ENCODE measurements at regions not wholly inside any gene's neighbourhood (a gene's known extent, or its start where the extent isn't known, plus 50 kb on each side); places are given as distances from the start of the nearest gene placed in this dataset.

- intact Hi-C loops (cut with DNase I), result no loop called here
- ATAC-seq, result no peak
- no peak for DNase-seq
Observed at GRCh38 chr10:56880606-56881005, 519.5 kb upstream of the ZWINT start.

GRCh38 chr10:56874950-56875349 is 513.9 kb upstream of the ZWINT start:
- intact Hi-C loops (cut with DNase I), result no loop called here
- DNase-seq (no peak), ATAC-seq (no peak)

GRCh38 chr10:56871160-56871668 is 510.2 kb upstream of the ZWINT start:
- DNase-seq (no peak), ATAC-seq (no peak)
- intact Hi-C loops (cut with DNase I), result no loop called here

- intact Hi-C loops (cut with DNase I), result no loop called here
- DNase-seq (no peak), ATAC-seq (no peak)
Observed at GRCh38 chr10:56867236-56867635, 506.2 kb upstream of the ZWINT start.

GRCh38 chr10:56856569-56856968 is 495.5 kb upstream of the ZWINT start:
- intact Hi-C loops (cut with DNase I), result no loop called here

GRCh38 chr10:56844978-56845529 is 484.0 kb upstream of the ZWINT start:
- DNase-seq (no peak), ATAC-seq (peak in 1 of 2 donors; percentile 55)
- intact Hi-C loops (cut with DNase I), result no loop called here

More at GRCh38 chr10:56856569-56856968, 495.5 kb upstream of the ZWINT start:
- no peak for ATAC-seq
- no peak for DNase-seq

- ATAC-seq (no peak), DNase-seq (no peak)
- intact Hi-C loops (cut with DNase I), result no loop called here
Observed at GRCh38 chr10:56836659-56837058, 475.6 kb upstream of the ZWINT start.

- intact Hi-C loops (cut with DNase I), result no loop called here
- DNase-seq (no peak), ATAC-seq (no peak)
Observed at GRCh38 chr10:56831681-56832080, 470.6 kb upstream of the ZWINT start.

- intact Hi-C loops (cut with DNase I), result no loop called here
- no peak for ATAC-seq
Observed at GRCh38 chr10:56823849-56824248, 462.8 kb upstream of the ZWINT start.

GRCh38 chr10:56805022-56805421 is 444.0 kb upstream of the ZWINT start:
- intact Hi-C loops (cut with DNase I), result no loop called here
- no peak for DNase-seq
- ATAC-seq, result no peak

More at GRCh38 chr10:56823849-56824248, 462.8 kb upstream of the ZWINT start:
- DNase-seq, result no peak

GRCh38 chr10:56785292-56785691 is 424.2 kb upstream of the ZWINT start:
- DNase-seq (no peak), ATAC-seq (no peak)
- intact Hi-C loops (cut with DNase I), result no loop called here

GRCh38 chr10:56782503-56782902 is 421.4 kb upstream of the ZWINT start:
- ATAC-seq (no peak), DNase-seq (no peak)
- intact Hi-C loops (cut with DNase I), result no loop called here

GRCh38 chr10:56771343-56771742 is 410.3 kb upstream of the ZWINT start:
- ATAC-seq (no peak), DNase-seq (no peak)
- intact Hi-C loops (cut with DNase I), result no loop called here

GRCh38 chr10:56763090-56763489 is 402.0 kb upstream of the ZWINT start:
- intact Hi-C loops (cut with DNase I), result no loop called here
- no peak for ATAC-seq
- no peak for DNase-seq

GRCh38 chr10:56745490-56745889 is 384.4 kb upstream of the ZWINT start:
- DNase-seq (no peak), ATAC-seq (no peak)
- intact Hi-C loops (cut with DNase I), result no loop called here

GRCh38 chr10:56728349-56728748 is 367.3 kb upstream of the ZWINT start:
- DNase-seq (no peak), ATAC-seq (no peak)
- intact Hi-C loops (cut with DNase I), result no loop called here

- no peak for DNase-seq
- intact Hi-C loops (cut with DNase I), result no loop called here
- no peak for ATAC-seq
Observed at GRCh38 chr10:56722912-56723311, 361.9 kb upstream of the ZWINT start.

GRCh38 chr10:56715262-56715661 is 354.2 kb upstream of the ZWINT start:
- no peak for ATAC-seq
- intact Hi-C loops (cut with DNase I), result no loop called here
- DNase-seq, result no peak

GRCh38 chr10:56698506-56698905 is 337.4 kb upstream of the ZWINT start:
- intact Hi-C loops (cut with DNase I), result no loop called here
- ATAC-seq (no peak), DNase-seq (no peak)

GRCh38 chr10:56679578-56679977 is 318.5 kb upstream of the ZWINT start:
- ATAC-seq, result no peak
- intact Hi-C loops (cut with DNase I), result no loop called here
- DNase-seq, result no peak

GRCh38 chr10:56662765-56663447 is 301.8 kb upstream of the ZWINT start:
- intact Hi-C loops (cut with DNase I), result no loop called here
- DNase-seq, result no peak
- no peak for ATAC-seq
